NCI-H82 treated with DMSO at 0.1 percent for 48 hours (cell line): ENCODE measurements at regions not wholly inside any gene's neighbourhood (a gene's known extent, or its start where the extent isn't known, plus 50 kb on each side); places are given as distances from the start of the nearest gene placed in this dataset.
"Not testable (repeated sequence)": the region's sequence is repeated elsewhere in the genome, so short reads cannot be mapped to it uniquely, and the experiment has no call there.

Experiments
- DNase-seq: peaks from one replicate; lab custom pipeline; 2025; ENCODE audit not compliant: unreplicated experiment; lab: John Stamatoyannopoulos, UW

DNA sequence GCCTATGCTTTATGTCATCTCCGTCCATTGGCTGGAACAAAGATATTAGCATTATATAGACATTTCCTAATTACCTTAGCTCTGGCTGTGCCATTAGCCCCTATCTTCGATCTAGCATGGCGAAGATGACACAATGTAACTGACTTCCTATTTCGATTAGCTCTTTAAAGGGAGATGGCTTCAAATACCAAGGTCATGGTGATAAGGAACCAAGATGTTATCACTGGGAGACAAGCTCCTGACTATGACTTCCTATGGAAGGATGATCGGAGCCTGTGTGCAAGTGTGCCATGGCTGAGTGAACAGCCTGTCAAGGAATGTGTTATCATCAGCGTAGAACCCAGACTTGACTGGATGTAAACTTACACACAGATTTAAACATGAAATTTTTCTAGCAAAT is 602.1 kb downstream of the PSAT1 start:
- no peak for DNase-seq

DNA sequence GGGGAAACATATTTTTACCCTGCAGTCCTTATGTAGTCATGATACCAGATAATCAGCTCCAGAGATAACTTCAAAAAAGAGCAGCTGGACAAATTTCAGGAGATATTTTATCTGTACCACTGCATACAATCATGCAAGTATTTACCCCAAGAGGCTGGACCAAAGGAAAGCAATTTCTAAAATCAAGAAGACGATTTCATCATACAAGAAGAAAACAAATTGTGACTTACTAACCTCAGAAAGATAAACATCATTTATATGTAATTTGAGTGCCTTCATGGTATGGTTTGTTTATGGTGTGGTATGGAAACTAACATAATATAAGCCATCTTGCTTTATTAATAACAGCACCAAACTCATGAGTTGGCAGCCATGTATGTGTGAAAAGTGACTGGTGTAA is 603.6 kb downstream of the PSAT1 start:
- DNase-seq, result no peak

DNA sequence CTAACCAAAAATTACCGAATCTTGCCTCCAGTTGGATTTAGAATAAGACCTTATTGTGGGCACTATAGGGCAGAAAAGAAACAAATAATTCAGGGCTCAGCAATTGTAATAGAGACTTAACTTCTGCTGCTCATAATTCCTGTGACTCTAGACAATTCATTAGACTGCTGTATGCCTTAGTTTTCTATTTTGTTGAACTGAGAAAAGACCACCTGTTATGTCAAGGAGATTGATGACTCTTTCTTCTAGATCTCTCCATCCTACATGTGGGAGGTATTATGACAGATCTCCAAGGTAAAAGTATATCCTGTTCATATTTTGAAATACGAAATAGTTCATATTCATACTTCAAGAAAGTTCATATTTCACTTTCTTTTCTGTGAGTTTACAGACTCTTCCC is 605.1 kb downstream of the PSAT1 start:
- no peak for DNase-seq

DNA sequence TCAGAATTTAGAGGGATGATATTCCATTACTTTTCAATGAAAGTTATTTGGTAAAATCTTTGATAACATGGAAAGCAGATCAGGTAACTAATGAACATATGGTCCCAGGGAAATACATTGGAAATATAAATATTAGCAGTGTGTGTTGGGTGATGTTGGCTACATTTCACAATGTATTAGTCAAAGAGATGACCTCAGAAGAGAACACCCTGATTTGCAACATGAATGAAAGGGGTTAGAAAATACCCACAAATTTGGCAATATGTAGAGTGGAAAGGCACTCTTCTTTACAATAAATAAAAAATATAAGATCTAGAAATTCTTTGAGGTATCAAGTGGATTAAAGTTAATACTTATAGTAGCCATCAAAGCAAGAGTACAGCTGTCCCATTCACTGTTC is 606.7 kb downstream of the PSAT1 start:
- no peak for DNase-seq

- DNase-seq, result no peak
Measured at GRCh38 chr9:78904686-78905085, 607.8 kb downstream of the PSAT1 start.

- DNase-seq, result no peak
Measured at GRCh38 chr9:78905387-78905786, 608.5 kb downstream of the PSAT1 start.

DNA sequence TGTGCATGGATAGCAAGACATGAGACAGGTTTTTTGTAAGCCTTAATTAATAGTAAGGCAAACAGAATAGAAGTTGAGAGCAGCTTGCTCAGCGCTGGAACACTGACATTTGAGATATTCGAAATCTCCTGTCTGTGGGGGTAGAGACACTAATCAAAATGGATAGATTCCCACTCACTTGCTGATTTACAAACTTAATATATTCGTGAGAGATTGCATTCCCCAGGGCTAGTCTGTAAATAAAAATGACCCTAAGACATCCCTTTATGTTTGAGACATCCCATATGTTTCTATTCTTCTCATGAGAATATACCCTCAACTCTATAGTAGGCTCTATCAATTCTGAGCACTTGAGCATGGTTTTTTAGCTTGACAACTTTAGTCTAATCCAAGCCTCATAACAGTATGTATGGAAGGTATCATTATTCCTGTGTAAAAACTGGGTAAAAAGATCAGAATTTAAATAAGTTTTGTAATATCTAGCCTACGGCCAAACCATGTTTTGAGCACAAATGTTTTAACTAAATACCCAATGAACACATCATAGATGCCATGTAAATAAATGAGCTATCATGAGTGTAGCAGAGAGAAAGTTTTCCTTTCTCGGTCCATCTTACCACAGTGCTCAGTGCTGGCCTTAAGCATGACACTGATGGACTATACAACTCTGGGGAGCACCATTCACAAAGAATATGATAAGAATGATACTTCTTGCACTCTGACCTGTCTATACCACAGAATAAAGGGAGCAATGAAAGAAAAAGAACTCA is 609.2 kb downstream of the PSAT1 start:
- no peak for DNase-seq

GRCh38 chr9:78909566-78909965 is 612.6 kb downstream of the PSAT1 start:
- DNase-seq, result no peak

DNA sequence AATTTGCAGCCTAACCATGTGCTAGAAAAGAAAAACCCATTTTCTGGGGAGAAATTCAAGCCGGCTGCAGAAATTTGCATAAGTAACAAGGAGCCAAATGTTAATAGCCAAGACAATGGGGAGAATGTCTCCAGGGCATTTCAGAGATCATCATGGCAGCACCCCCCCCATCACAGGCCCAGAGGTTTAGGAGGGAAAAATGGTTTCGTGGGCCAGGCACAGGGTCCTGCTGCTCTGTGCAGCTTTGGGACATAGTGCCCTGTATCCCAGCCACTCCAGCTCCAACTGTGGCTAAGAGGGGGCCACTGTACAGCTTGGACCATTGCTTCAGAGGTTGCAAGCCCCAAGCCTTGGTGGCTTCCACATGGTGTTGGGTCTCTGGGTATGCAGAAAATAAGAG is 620.0 kb downstream of the PSAT1 start:
- DNase-seq, result not testable (repeated sequence)

DNA sequence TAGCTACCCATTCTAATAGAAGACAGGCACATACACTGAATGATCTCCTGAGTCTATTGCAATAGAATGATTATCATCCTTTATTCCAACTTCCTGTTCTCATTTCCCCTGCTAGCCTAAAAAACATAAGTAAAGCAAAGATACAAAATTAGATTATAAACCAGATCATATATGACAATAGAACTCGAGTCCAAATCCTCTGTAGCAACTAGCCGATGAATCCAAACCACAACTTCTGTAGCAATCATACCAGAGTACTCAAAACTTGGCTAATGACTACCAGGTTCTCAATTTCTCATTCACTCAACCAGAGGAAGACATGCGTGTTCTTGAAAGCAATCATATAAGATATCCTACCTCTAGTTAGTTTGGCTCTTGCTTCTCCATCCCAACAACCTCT is 622.1 kb downstream of the PSAT1 start:
- DNase-seq, result no peak

DNA sequence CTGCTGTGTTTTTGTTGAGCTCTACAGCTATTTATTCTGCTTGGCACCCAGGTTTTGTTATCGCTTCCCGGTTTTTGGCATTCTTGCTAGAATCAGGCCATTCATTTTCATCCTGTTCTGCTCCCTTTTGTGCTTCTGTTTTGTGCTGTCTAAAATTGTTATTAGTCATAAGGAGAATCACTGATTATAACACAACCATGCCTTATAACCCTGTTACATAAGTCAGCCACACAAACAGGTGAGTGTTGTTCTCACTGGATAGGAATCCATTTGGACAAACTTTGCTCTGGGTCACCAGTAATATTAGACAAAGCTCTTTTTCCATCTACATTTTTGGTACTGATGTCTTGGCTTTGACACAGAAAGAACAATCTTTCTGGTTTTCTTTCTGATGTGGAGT is 622.8 kb downstream of the PSAT1 start:
- DNase-seq, result no peak

DNA sequence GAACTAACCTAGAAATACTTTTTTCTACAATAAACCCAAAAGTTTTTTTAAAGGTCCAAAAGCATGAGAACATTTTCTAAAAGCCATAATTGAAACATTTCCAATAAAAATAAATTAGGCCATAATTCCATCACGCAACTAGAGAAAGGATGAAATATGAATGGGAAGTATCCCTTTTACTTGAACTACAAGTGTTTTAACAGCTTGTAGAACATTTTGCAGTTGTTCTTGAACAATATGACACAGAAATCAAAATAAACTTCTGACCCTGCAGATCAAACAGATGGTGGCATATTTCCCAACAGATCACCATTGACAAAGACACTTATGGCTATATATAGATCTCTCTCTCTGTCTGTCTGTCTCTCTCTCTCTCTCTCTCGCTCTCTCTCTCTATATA is 624.4 kb downstream of the PSAT1 start:
- no peak for DNase-seq

DNA sequence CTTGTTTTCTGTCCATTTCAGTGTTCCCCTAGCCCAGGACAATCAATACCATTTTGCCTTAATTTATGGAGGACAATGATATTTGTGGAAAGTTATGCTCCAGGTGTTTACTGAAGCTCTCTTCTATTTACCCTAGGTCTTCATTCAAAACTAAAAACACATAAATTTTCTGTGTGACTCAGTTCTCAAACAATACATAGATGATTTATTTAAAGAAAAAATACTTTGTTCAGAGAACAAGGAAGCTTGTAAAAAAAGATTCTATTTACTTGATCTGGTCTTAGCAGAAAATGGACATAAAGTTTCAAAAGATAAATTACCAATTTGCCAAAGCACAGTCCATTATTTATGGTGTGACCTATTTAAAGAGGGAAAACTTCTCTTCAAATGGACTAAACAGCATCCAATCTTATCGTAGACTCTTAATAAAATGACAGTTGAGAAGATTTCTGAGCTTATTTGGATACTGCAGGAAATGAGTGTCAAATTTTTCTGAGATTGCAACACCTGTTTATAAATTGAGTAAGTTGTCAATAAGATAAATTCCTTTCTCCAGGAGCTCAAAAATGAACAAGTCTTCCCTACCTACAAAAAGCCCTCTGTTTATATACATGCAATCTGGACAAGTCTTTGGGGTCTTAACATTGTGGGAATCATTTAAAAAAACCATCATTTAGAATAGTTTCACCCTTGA is 627.2 kb downstream of the PSAT1 start:
- DNase-seq, result no peak

DNA sequence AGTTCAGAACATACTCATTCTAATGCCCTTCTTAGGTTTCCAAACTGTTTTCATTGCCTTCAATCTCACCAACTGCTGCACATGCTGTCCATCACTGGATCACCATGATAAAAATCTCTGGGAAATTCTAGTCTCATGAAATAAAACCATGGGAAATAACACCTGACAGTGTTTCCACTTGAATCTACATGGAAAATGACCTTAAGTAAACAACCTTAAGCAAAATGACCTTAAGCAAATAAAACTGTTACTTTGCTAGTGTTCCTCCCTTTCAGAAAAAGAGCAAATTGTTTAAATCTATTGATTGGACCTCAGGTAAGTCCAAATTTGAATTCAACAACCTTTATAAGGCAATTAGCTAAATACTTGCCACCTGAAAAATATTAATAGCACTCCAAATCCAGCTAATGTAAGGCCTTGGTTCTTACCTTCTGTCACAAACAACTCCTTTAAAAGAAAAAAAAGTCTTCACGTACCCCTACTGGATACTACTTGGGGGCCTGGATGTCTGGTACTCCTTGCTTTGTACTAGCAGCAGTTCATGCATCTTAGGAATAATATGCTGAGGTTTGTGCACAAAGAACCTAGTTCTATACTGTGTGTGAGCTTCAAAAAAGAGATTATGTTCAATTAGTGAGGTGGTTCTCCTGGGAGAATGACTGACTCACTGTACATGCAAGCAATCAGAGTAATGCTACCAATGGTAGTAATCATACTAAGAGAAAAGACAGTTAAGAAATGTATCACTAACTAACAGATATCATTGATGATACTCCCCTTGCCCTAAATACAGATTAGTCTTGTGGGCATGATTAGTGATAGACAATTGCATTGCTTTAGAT is 630.4 kb downstream of the PSAT1 start:
- no peak for DNase-seq

DNA sequence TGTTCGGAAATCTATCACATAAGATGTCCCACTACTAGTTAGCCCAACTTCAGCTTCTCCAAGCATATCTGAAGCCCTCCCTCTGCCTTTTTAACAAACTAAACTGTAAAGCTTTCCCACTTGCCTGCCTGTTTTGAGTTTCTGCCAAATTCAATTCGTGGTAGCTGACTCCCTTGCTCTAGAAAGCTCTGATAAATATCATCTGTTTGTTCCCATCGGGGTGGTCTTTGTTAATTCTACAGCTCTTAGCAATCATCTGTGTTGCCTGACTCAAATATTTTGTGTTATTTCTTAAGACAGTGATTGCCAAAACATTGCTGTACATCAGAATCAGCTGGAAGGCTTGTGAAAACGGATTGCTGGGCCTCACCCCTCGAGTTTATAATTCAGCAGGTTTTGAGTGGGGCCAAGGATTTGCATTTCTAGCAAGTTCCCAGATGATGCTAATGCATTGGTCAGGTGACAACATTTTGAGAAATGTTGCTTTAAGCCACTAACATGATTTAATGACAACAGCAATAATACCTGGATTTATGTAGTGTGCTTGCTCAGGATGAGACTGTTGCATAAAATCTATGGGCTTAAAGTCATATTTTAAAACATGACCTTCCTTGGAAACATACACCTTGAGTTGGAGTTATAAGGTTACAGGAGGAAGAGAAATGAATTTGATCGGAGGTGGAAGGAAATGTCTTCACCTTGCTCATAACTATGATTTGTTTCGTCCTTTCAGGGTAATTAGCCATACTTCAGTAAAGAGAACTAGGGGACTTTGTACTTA is 631.9 kb downstream of the PSAT1 start:
- no peak for DNase-seq

GRCh38 chr9:78930281-78930680 is 633.4 kb downstream of the PSAT1 start:
- no peak for DNase-seq

GRCh38 chr9:78932849-78933627 is 636.1 kb downstream of the PSAT1 start:
- no peak for DNase-seq

GRCh38 chr9:78934880-78935279 is 636.9 kb upstream of the TLE4 start:
- no peak for DNase-seq

- DNase-seq, result no peak
Measured at GRCh38 chr9:78938821-78939220, 632.9 kb upstream of the TLE4 start.

GRCh38 chr9:78939311-78940065 is 632.3 kb upstream of the TLE4 start:
- DNase-seq, result no peak
